ENCODE measurements at regions not wholly inside any gene's neighbourhood (a gene's known extent, or its start where the extent isn't known, plus 50 kb on each side); places are given as distances from the start of the nearest gene placed in this dataset.

DNA sequence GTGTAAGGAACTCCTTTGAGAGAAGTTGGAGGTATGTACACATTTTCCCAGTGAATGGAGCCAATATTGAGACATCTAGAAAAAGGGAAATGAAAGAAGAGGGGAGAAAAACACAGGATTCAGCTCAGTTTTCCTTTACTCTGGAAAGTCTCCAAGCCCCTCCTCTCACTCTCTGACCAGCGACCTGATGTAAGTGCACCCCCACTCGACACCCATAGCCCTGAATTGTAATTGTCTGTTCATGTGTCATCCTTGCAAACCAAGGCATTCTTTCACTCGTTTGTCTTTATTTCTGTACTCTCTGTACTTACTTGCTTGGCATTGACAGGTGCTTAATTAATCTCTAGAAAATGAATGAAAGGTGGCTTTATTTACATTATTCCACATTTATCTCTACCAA, 55.7 kb upstream of the CTAGE1 start:
- no peak for TF ChIP-seq CTCF (conservative IDR thresholded peaks at IDR 0.05; ENCODE audit: low read depth, low read length)
- H3K4me3 ChIP-seq (ENCODE audit: low read depth, low read length) = no peak overlapping the region
- DNase-seq (ENCODE audit: low read depth) = no peak

GRCh38 chr18:22475426-22476100, 57.8 kb upstream of the CTAGE1 start:
- no peak for TF ChIP-seq CTCF (conservative IDR thresholded peaks at IDR 0.05; ENCODE audit: low read depth, low read length)
- no peak overlapping the region for H3K4me3 ChIP-seq (ENCODE audit: low read depth, low read length)

DNA sequence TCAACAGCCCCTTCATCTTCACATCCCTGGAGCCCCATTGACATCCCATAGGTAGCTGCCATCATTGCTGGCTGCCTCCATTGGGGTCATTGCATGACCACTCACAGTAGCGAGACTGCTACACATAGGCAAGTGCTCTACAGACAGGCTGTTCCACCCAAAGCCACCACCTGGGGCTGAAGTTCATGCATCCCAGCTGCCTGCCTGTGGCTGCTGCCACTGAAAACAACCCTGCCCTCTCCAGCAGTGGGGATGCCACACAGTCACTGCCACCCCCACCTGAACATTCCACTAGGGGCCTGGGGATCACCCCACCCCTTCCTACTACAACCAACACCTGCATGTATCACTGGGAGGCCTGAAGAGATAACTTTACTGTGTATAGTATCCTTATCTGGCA, 59.5 kb upstream of the CTAGE1 start:
- no peak for TF ChIP-seq CTCF (conservative IDR thresholded peaks at IDR 0.05; ENCODE audit: low read depth, low read length)
- no peak for DNase-seq (ENCODE audit: low read depth)
- no peak overlapping the region for H3K4me3 ChIP-seq (ENCODE audit: low read depth, low read length)

More at GRCh38 chr18:22475426-22476100, 57.8 kb upstream of the CTAGE1 start:
- no peak for DNase-seq (ENCODE audit: low read depth)

DNA sequence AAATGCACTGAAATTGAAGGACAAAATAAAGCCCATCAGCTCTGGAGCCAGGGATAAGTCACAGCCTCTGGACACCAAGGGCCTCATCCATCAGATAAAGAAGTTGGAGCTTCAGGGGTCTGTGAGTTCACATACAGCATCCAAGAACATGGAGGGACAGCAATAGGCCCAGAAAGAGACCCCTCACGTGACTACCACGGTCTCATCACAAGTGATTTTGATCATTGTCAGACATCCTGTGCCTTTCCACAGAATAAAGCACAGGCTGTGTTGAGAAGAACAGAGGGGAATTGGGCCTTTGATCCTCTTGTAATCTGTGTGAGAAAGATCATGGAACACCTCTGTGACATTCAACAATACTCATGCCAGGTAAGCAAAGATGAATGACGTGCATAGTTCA, 65.2 kb upstream of the CTAGE1 start:
- DNase-seq (ENCODE audit: low read depth) = no peak
- TF ChIP-seq CTCF (conservative IDR thresholded peaks at IDR 0.05; ENCODE audit: low read depth, low read length) = no peak
- H3K4me3 ChIP-seq (ENCODE audit: low read depth, low read length) = no peak overlapping the region

- no peak overlapping the region for H3K4me3 ChIP-seq (ENCODE audit: low read depth, low read length)
- DNase-seq (ENCODE audit: low read depth) = no peak
- TF ChIP-seq CTCF (conservative IDR thresholded peaks at IDR 0.05; ENCODE audit: low read depth, low read length) = no peak
Measured at GRCh38 chr18:22483407-22483806, 65.7 kb upstream of the CTAGE1 start.

GRCh38 chr18:22484471-22484870, 66.8 kb upstream of the CTAGE1 start:
- DNase-seq (ENCODE audit: low read depth) = no peak
- no peak for TF ChIP-seq CTCF (conservative IDR thresholded peaks at IDR 0.05; ENCODE audit: low read depth, low read length)
- no peak overlapping the region for H3K4me3 ChIP-seq (ENCODE audit: low read depth, low read length)

DNA sequence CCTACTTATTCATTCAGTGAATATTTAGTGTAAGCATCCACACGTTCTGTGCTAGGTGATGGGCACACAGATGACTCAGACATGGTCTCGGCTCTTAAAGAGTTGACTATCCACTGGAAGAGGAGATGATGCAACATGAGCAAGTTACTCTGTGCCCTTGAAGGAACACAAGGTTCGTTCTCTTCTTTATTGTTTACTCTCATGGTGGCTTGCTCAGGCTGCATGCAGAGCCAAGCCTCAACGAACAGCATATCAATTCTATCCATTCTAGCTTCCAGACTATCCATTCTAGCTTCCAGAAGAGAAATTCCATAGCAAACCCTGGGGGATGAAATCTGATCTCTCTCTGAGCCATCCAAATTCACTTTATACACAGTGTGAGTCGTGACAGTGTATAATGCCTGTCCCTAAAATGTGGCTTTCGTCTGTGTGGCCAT, 68.1 kb upstream of the CTAGE1 start:
- TF ChIP-seq CTCF (conservative IDR thresholded peaks at IDR 0.05; ENCODE audit: low read depth, low read length) = no peak
- no peak overlapping the region for H3K4me3 ChIP-seq (ENCODE audit: low read depth, low read length)
- peak; percentile 56 for DNase-seq (ENCODE audit: low read depth)
